ENCODE measurements at regions not wholly inside any gene's neighbourhood (a gene's known extent, or its start where the extent isn't known, plus 50 kb on each side); places are given as distances from the start of the nearest gene placed in this dataset.

DNA sequence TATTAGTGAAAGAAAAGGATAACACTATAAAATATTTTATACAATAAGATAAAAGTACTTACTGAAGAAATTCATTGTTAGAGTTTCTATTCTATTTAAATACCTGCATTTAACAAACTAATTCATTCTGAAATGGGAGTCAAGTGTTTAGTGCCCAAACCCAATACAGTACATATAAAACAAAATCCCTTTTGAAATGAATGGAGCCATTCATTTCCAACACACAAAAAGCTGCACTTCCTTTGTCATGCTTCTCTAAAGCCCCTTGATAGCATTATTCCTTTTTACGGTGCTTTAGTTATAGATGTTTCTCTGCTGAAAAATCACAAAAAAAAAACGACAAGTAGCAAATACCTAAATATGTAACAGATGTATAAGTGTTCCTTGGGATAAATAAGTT, 596.3 kb downstream of the ZIC1 start:
- DNase-seq (ENCODE audit: low read depth in 1 of 2, low spot score in 1 of 2), result no peak
- Histone ChIP-seq H3K27me3 (ENCODE audit: insufficient read depth, poor library complexity, severe bottlenecking) (no peaks in the 10 kb centered on the region), H3K27ac (replicated peaks) (no peak overlapping the region), H3K4me3 (replicated peaks; ENCODE audit: insufficient read depth, low read length) (no peak overlapping the region)
- no peak for TF ChIP-seq SPI1 (IDR thresholded peaks at IDR 0.05; ENCODE audit: borderline replicate concordance, low read depth)
- TF ChIP-seq POLR2AphosphoS5 (IDR thresholded peaks at IDR 0.05; ENCODE audit: low read depth), result no peak
- TF ChIP-seq, protein P1, sequence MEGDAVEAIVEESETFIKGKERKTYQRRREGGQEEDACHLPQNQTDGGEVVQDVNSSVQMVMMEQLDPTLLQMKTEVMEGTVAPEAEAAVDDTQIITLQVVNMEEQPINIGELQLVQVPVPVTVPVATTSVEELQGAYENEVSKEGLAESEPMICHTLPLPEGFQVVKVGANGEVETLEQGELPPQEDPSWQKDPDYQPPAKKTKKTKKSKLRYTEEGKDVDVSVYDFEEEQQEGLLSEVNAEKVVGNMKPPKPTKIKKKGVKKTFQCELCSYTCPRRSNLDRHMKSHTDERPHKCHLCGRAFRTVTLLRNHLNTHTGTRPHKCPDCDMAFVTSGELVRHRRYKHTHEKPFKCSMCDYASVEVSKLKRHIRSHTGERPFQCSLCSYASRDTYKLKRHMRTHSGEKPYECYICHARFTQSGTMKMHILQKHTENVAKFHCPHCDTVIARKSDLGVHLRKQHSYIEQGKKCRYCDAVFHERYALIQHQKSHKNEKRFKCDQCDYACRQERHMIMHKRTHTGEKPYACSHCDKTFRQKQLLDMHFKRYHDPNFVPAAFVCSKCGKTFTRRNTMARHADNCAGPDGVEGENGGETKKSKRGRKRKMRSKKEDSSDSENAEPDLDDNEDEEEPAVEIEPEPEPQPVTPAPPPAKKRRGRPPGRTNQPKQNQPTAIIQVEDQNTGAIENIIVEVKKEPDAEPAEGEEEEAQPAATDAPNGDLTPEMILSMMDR (IDR thresholded peaks at IDR 0.05; ENCODE audit: insufficient read depth, low read length), result no peak
- TF ChIP-seq REST (IDR thresholded peaks at IDR 0.05; ENCODE audit: insufficient replicate concordance, low read depth), result no peak
- TF ChIP-seq GABPA (IDR thresholded peaks at IDR 0.05; ENCODE audit: low read depth), result no peak

DNA sequence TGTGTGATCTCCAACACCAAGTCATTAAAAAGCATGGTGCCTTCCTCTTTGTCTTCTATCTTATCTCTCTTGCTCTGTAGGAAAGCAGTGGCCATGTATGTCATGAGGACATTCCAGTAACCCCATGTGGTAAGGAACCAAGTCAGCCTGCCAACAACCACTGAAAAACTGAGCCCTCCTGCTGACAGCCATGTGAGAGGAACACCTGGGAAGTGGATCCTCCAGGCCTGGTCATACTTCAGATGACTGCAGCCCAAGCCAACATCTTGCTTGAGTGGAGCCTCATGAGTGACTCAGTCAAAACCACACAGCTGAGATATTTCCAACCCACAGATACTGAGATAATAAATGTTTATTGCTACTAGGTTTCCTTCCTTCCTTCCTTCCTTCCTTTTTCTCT, 597.3 kb downstream of the ZIC1 start:
- TF ChIP-seq SPI1 (IDR thresholded peaks at IDR 0.05; ENCODE audit: borderline replicate concordance, low read depth) (no peak), GABPA (IDR thresholded peaks at IDR 0.05; ENCODE audit: low read depth) (no peak), POLR2AphosphoS5 (IDR thresholded peaks at IDR 0.05; ENCODE audit: low read depth) (no peak), REST (IDR thresholded peaks at IDR 0.05; ENCODE audit: insufficient replicate concordance, low read depth) (no peak)
- TF ChIP-seq, protein P1 (IDR thresholded peaks at IDR 0.05; ENCODE audit: insufficient read depth, low read length), result no peak
- no peak for DNase-seq (ENCODE audit: low read depth in 1 of 2, low spot score in 1 of 2)
- no peak overlapping the region for H3K27ac ChIP-seq (replicated peaks)
- no peak overlapping the region for H3K4me3 ChIP-seq (replicated peaks; ENCODE audit: insufficient read depth, low read length)
- H3K27me3 ChIP-seq (ENCODE audit: insufficient read depth, poor library complexity, severe bottlenecking), result no peaks in the 10 kb centered on the region

- Histone ChIP-seq H3K27ac (replicated peaks) (no peak overlapping the region), H3K4me3 (replicated peaks; ENCODE audit: insufficient read depth, low read length) (no peak overlapping the region), H3K27me3 (ENCODE audit: insufficient read depth, poor library complexity, severe bottlenecking) (no peaks in the 10 kb centered on the region)
- no peak for TF ChIP-seq REST (IDR thresholded peaks at IDR 0.05; ENCODE audit: insufficient replicate concordance, low read depth)
- no peak for TF ChIP-seq GABPA (IDR thresholded peaks at IDR 0.05; ENCODE audit: low read depth)
- TF ChIP-seq, protein P1 (IDR thresholded peaks at IDR 0.05; ENCODE audit: insufficient read depth, low read length), result no peak
- no peak for TF ChIP-seq POLR2AphosphoS5 (IDR thresholded peaks at IDR 0.05; ENCODE audit: low read depth)
- no peak for TF ChIP-seq SPI1 (IDR thresholded peaks at IDR 0.05; ENCODE audit: borderline replicate concordance, low read depth)
- DNase-seq (ENCODE audit: low read depth in 1 of 2, low spot score in 1 of 2), result no peak
Observed at GRCh38 chr3:148008591-148008990, 599.4 kb downstream of the ZIC1 start.

Data from HL-60 (cell line).